ENCODE measurements at regions not wholly inside any gene's neighbourhood (a gene's known extent, or its start where the extent isn't known, plus 50 kb on each side); places are given as distances from the start of the nearest gene placed in this dataset.
"Not testable (repeated sequence)": the region's sequence is repeated elsewhere in the genome, so short reads cannot be mapped to it uniquely, and the experiment has no call there.

DNA sequence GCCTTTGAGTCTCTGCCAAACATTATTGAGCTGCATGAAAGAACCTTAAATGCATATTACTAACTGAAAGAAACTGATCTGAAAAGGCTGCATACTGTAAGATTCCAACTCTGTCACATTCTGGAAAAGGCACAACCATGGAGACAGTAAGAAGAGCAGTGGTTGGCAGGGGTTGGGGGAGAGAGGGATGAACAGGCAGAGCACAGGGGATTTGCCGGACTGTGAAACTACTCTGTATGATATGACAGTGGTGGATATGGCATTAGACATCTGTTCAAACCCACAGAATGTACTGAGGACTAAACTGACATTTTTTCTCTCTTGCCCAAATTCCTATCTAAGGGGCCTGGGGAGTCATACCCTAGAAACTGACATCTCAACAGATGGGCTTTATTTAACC is 138.4 kb downstream of the KCNJ12 start:
- DNase-seq (ENCODE audit: insufficient read length, low spot score); FAIRE-seq: not testable (repeated sequence)

DNA sequence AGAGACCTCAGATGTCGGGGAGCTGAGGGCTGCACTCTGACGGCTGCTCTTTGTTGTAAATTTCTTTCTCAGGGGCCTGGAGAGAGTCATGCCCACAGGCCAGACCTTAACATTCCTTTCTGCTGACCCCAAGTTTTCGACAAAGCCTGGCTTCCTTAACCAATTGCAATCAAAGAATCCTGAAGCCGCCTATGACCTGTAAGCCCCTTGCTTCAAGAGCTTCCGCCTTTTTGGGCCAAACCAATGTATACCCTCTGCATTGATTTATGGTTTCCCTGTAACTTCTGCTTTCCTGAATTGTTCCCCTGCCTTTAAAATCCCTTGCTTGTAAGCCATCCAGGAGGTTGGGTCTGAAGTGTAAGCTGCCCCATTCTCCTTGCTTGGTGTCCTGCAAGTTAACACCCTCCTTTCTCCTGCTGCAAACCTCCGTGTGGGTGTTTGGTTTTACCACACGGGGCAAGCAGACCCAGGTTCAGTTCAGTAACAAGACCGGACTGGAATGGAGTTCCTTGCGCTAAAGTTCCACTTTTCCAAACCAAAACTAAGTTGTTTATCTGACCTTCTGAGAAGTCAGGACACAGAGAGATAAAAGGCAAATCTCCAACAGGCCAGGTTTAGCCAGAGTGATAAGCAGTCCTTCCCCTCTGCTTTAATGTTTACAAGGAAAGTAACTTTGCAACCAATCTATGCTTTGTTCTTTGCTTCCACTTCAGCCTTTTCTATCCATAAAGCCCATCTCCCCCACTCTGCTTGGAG is 141.6 kb downstream of the KCNJ12 start:
- FAIRE-seq (no peak), DNase-seq (ENCODE audit: insufficient read length, low spot score) (no peak)

DNA sequence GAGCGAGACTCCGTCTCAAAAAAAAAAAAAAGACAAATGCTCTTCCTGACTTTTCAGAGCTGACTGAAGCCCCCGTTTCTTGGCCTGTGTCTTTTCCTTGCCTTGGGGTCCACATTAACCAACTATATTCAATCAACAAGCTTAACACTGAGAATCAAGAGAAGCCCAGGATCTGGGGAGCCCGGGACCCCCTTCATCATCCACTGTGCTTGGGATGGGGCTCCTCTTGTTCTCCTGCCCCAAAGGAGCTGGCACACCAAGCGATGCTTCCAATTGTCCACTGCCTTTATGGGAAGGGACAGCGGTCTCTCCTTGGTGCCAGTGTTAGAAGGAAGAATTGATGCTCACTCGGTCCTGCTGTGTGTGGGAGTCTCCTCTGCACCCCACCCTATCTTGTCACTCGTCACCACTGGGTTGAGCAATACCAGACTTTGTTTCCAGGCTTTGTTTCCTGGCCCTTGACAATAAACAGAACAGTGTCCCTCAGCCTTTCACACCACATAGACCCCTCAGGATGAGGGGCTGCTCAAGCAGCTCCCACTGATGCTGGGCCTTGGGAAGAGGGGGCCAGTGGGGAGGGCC is 146.7 kb downstream of the KCNJ12 start:
- FAIRE-seq = no peak

GRCh38 chr17:21523497-21524210 is 147.5 kb downstream of the KCNJ12 start:
- FAIRE-seq = no peak
- no peak for DNase-seq (ENCODE audit: insufficient read length, low spot score)

More for the DNA sequence above, 146.7 kb downstream of the KCNJ12 start:
- DNase-seq (ENCODE audit: insufficient read length, low spot score) = no peak

DNA sequence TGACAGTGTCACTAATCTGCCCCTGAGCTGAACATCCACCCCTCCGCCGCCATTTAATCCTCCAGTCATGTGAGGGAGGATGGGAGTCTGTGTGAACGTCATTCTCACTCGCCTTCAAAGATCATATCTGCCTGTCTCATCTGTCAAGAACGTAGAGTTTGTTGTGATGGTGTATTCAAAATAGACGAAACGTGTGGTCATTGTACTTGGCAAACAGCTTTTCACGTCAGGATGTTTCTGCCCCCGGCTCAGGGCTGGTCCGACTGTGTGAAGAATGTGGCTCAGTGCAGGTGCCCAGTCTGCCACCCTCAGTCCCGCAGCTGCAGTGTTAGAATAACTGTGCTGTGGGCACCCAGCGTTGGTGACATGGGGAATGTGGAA is 148.0 kb downstream of the KCNJ12 start:
- DNase-seq (ENCODE audit: insufficient read length, low spot score) (no peak), FAIRE-seq (no peak)

GRCh38 chr17:21525464-21526130 is 149.4 kb downstream of the KCNJ12 start:
- DNase-seq (ENCODE audit: insufficient read length, low spot score) (no peak), FAIRE-seq (no peak)

DNA sequence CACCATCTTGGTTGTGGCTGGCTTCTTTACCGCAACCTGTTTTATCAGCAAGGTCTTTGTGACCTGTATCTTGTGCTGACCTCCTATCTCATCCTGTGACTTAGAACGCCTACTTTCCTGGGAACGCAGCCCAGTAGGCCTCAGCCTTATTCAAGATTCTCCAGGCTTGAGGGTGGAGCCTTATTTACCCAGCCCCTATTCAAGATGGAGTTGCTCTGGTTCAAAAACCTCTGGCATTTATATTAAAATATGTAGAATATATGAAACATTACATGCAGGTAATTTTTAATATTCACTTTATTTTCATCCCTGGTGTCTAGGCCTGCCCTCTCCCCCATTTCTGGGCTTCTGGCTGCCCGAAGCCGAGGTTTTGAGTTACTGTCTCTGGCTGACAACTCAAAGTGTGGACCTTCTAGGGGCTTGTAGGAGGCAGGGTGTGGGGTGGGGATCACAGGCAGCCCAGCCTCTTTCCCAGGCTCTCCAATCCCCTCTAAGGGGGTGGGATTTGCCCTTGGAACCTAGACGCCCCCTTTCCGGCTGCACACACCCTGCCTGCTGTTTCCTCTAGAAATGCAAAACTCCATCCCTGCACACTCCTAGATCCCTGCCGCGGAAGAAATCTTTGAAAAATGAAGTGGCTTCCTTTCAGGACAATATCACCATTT is 152.0 kb downstream of the KCNJ12 start:
- FAIRE-seq (no peak), DNase-seq (ENCODE audit: insufficient read length, low spot score) (no peak)

- no peak for FAIRE-seq
- no peak for DNase-seq (ENCODE audit: insufficient read length, low spot score)
Observed at GRCh38 chr17:21530311-21530710, 154.2 kb downstream of the KCNJ12 start.

DNA sequence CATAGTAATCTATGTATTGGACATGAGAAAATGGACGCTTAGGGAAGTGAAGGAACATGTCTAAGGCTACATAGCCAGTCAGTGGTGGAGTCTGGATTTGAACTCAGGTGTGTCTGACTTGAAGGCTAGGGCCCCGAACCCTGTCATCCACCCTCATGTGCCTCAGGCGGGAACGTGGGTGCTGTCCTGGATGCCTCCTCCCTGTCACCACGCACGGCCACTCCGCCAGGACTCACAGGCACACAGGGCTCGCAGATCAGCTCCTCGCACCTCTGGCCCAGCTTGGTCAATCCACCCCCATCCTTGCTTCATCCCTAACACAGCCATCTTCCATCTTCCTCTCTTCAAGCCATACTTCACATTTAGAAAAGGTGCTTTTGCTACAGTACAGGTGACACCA is 154.7 kb downstream of the KCNJ12 start:
- DNase-seq (ENCODE audit: insufficient read length, low spot score) (no peak), FAIRE-seq (no peak)

DNA sequence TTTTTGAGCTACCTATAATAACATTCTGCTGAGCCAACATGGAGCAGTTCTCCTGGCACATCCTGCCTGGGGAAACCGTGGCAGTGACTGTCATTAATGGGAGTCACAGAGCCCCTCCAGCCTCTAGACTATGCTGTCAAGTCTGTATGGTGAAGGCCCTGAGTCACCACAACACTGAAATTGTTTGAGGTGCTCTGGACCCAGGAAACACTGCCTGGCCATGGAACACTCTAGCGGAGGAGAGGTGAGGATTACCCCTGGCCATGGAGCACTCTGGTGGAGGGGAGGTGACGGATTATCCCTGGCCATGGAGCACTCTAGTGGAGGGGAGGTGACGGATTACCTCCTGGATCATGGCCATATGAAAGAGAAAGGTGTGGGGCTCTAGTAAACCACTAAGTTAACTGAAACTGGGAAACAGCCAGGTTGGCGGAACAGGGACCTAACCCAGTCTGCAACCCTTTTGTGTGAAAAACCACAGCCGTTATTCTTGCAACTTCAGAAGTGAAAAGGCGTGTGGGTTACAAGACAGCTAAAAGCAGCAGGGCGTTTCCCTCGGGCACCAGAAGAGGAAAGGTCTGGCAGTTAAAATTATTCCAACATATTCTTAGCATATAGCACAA is 156.7 kb downstream of the KCNJ12 start:
- no peak for DNase-seq (ENCODE audit: insufficient read length, low spot score)
- no peak for FAIRE-seq

DNA sequence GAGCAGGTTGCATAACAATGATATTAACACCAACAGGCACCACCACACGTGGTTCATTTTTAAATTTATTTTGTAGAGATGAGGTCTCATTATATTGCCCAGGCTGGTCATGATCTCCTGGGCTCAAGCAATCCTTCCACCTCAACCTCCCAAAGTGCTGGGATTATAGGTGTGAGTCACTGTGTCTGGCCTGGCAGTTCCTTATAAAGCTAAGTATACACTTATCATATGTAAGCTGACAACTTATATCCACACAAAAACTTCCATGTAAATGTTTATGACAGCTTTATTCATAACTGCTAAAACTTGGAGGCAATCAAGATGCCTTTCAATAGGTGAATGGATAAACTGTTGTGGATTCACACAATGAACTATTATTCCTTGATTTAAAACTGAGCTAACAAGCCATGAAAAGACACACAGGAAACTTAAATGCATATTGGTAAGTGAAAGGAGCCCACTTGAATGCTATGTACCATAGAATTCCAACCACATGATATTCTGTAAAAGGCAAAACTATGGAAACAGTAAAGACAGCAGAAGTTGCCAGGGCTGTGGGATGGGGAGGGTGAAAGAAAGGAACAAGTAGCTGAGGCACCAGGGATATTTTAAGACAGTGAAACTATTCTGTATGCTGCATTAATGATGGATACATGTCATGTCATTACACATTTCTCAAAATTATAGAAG is 156.5 kb upstream of the KCNJ18 start:
- FAIRE-seq (no peak), DNase-seq (ENCODE audit: insufficient read length, low spot score) (no peak)

GRCh38 chr17:21537302-21537701 is 155.0 kb upstream of the KCNJ18 start:
- FAIRE-seq (no peak), DNase-seq (ENCODE audit: insufficient read length, low spot score) (no peak)

DNA sequence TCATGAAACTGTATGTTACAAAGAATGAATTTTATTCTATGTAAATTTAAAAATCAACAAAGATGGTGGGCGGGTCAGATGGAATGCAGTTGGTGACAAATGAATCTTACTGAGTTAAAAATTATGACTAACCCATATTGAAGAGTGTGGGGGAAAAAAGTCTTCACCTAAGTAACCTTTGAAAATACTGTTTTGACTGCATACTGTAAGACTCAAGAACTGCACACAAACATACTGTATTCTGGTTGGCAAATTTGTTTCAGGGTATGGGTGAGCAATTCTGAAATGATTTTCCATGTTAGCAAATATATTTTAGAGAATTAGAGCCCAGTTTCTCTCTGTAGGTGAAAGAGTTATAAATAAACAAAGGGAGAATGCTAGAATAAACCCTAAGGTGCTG is 153.7 kb upstream of the KCNJ18 start:
- DNase-seq (ENCODE audit: insufficient read length, low spot score) (no peak), FAIRE-seq (no peak)

DNA sequence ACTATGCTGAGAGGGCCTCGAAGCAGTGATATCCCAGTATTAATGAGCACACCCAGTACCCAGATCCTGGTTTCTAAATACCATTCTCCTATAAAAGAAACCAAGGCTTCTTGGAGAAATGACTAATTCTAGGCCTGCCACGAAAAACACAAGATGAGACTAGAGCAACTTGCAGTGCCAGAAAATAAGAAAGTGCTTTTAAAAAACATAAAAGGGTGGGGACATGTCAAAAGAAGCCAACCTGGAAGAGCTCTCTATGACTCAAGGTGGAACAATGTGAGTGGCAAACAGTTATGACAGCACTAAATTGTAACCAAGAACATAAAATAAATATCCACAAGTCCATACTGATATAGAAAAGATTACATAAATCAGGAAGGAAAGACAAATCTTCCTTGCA is 153.2 kb upstream of the KCNJ18 start:
- no peak for DNase-seq (ENCODE audit: insufficient read length, low spot score)
- no peak for FAIRE-seq

DNA sequence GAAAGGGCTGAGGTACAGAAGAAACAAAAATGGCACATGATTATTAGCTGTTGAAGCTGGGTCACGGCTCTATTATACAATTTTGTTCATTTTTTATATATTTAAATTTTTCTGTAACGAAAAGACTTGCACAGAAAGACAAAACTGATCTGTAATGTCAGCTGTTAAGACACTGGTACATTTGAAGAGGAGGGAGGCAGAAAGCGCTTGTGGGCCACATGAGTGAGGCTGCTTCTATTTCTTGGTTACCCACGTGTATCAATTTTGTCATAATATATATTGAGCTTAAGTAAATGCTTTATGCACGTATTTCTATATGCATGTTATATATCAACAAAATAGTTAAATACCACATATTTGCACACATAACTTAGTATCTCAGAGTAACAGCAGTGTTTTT is 151.8 kb upstream of the KCNJ18 start:
- DNase-seq (ENCODE audit: insufficient read length, low spot score) (no peak), FAIRE-seq (no peak)

DNA sequence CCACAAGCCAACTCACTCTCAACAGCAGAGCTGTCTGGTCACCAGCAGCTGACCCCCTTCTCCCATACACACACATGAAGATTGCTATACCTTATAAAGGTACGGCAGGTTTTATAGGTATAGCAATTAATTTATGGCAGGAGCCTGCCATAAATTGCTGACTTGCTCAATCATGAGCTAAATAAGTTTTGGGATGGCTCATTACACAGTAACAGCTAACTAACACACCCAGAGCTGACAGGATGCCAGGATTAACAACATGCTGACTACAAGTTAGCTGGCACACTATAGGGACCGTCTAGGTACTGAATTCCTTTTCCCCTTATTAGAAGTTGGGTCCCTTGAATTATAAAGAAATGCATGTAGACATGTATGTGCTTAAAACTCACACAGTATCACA is 150.3 kb upstream of the KCNJ18 start:
- DNase-seq (ENCODE audit: insufficient read length, low spot score) (no peak), FAIRE-seq (no peak)

- no peak for FAIRE-seq
- no peak for DNase-seq (ENCODE audit: insufficient read length, low spot score)
Observed at GRCh38 chr17:21542991-21543390, 149.3 kb upstream of the KCNJ18 start.

DNA sequence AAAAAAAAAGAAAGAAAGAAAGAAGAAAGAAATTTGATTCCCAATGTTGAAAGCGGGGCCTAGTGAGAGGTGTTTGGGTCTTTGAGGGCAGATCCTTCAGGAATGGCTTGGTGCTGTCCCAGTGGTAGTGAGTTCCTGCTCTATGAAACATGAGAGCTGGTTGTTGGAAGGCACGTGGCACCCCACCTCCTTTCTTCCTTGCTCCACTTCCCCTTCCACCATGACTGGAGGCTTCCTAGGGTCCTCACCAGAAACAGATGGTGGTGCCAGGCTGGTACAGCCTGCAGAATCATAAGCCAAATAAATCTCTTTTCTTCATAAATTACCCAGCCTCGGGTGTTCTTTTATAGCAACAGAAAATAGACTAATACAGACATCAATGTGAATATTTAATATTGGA is 147.3 kb upstream of the KCNJ18 start:
- DNase-seq (ENCODE audit: insufficient read length, low spot score) (no peak), FAIRE-seq (no peak)

DNA sequence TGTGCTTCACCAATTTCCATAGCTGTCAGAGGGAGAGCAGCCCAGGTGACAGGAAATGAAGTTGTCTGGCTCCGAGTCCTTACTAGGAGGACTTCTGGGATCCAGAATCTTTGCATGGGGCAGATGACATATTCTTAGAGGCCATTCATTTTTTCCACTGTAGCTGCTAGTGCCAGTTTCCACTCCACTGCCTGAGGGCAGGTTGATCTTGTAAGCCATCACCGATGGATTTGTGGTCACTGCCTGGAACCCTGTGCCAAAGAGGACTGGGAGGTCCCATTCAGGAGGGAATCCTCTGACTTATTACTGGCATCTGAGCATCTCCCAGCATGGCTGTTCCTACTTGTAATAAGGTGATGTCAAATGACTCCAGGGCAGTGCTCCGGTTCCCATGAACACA is 144.1 kb upstream of the KCNJ18 start:
- FAIRE-seq (no peak), DNase-seq (ENCODE audit: insufficient read length, low spot score) (no peak)

DNA sequence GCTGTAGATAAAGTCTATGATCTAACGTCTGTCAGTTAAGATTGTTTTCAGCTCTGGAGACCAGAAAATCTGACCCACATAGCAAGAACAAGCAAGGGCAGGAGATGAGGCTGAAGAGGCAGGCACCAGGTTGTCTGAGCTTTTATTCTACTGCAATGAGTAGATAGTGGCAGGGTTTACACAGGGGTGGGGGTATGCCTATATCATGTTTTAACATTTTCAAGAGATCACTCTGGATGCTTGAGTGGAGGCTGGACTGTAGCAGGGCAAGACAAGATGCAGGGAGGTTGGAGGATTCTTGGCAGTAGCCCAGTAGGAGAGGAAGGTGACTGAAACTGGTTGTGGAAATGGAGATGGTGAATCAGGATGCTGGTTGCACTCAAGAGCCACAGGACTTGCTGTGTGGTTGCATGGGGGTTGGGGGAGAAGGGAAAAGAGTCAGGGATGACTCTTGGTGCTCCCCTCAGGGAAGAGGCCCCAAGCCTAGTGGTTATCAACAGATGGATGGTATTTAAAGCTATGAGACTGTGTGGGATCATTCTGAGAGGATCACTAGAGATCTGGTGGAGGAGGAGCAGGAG is 143.1 kb upstream of the KCNJ18 start:
- DNase-seq (ENCODE audit: insufficient read length, low spot score) (no peak), FAIRE-seq (no peak)

Data from GM19239 (cell line).